GM18520 (cell line): ENCODE measurements at regions not wholly inside any gene's neighbourhood (a gene's known extent, or its start where the extent isn't known, plus 50 kb on each side); places are given as distances from the start of the nearest gene placed in this dataset.

ENCODE experiments used
- ATAC-seq: cut with Tn5 transposase; IDR thresholded peaks from one replicate; pipeline ENCODE4 v1.9.1; 2021; ENCODE audit not compliant: unreplicated experiment

DNA sequence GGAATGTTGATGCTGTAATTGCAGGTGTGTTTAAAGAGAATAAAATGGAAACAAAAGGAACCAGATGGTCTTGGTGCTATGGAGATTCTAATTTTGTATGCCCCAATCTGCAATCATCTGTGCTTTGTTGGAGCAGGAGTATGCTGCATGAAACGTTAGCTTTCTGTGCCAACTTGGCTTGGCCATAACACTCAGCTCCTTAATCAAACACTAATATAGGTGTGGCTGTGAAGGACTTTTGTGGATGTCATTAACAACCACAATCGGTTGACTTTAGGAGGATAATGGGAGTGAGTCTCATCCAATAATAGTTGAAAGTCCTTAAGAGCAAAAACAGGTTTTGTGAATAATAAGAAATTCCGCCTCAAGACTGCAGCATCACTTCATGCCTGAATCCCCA is 399.2 kb downstream of the NLGN4X start:
- no peak for ATAC-seq

- no peak for ATAC-seq
These were observed 399.6 kb downstream of the NLGN4X start for GRCh38 chrX:5829060-5829459.

- ATAC-seq: no peak
These were observed 404.8 kb downstream of the NLGN4X start for GRCh38 chrX:5823903-5824302.

DNA sequence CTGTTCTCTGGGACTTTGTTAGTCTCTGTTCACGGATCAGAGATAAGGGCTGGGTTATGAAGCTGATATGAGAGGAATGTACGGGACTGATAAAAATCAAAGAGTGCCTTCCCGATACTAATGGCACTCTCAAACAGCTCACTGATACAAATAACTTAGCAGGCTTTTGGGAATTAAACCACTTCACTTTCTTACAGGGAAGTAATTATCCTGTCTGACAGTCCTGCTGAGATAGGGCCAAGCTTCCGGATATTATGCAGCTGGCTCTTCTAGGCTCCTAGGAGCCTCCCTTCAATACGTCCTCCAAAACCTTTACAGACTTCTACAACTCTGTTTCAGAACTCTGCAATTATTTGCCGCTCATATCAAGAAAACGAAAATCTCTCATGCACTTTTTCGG is 418.0 kb downstream of the NLGN4X start:
- ATAC-seq: no peak

- no peak for ATAC-seq
These were observed 421.5 kb downstream of the NLGN4X start for GRCh38 chrX:5807181-5807580.

DNA sequence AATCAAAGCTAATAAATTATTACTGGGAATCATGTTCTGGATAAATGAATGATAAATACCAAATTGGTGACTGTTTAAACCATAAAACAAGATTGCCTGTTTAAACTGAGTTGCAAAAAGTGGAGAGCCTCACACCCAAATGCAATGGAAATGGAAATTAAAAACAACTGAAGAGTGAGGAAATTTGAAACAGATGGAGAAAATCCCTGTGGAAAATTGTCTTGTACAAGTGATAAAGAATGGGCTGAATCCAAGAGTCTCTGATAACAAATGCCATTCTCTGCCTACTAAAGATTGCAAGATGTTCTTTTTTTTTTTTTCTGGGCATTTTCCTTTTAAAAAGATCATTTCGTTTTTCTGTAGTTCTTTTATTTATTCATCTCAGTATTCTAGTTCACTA is 426.3 kb downstream of the NLGN4X start:
- ATAC-seq: no peak

DNA sequence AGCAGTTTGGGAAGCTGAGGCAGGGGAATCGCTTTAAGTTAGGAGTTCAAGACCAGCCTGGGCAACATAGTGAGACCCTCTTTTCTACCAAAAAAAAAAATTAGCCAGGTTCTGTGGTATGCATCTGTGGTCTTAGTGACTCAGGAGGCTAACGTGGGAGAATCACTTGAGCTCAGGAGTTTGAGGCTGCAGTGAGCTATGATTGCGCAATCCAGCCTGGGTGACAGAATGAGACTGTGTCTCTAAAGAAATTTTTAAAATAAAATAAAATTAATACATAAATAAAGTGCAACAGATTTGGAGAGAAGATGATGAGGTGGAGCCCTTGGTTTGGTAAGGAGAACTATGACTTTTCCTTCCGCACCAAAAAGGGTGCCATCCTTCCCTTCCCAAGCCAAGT is 436.9 kb downstream of the NLGN4X start:
- ATAC-seq: no peak

DNA sequence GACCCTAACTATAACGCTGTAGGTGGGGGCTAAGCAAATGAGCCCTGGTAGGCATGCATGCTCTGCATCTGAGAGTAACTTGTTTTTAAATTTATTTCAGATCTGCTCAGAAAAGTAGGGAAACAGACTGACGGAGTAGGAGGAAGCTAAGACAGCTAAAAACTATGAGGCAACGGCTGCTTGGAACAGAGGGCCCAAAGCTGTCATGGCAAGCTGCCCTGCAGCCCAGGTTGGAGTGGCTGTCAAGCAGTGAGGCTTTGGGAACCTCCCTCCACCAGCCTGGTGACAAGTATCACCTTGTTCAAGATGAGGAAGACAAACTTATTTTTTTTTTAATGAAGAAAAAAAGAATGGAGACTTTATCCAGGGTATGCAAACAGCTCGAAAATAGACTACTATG is 439.8 kb downstream of the NLGN4X start:
- ATAC-seq: no peak

- ATAC-seq: no peak
These were observed 447.8 kb downstream of the NLGN4X start for GRCh38 chrX:5780821-5781220.

GRCh38 chrX:5775846-5776430 is 452.7 kb downstream of the NLGN4X start:
- ATAC-seq: no peak

- ATAC-seq: no peak
These were observed 454.2 kb downstream of the NLGN4X start for GRCh38 chrX:5774446-5774845.

DNA sequence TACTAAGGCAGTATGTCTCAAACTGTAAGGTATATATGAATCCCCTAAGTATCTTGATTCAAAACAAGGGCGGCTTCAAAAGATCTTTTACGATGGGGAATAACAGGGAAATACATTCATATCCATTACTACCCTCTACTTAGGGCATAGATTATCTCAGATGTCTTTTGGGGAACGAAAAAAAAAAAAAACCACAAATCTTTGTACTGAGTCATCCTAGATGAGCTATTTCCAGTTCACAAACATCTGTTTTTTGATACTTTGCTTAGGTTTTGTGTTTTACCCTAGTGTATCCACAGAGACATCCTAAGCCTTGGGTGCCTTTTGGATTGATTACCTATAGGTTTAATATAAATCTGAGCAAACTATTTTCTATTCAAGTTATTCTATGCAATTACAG is 457.2 kb downstream of the NLGN4X start:
- no peak for ATAC-seq

DNA sequence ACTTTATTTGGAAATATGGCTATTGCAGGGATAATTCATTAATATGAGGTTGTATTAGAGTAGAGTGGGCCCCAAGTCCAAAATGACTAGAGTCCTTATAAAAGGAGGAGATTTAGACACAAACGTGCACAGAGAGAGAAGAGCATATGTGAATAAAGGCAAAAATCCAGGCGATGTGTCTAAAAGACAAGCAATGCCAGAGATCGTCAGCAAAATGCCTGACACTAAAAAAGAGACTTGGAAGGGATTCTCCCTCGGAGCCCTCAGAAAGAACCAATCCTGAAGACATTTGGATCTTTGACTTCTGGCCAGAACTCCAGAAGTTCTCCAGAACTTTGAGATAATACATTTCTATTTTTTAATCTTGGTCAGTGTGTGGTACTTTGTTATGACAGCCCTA is 472.1 kb downstream of the NLGN4X start:
- no peak for ATAC-seq

- ATAC-seq: no peak
These were observed 475.4 kb downstream of the NLGN4X start for GRCh38 chrX:5753291-5753690.

- ATAC-seq: no peak
These were observed 475.8 kb downstream of the NLGN4X start for GRCh38 chrX:5752831-5753230.

DNA sequence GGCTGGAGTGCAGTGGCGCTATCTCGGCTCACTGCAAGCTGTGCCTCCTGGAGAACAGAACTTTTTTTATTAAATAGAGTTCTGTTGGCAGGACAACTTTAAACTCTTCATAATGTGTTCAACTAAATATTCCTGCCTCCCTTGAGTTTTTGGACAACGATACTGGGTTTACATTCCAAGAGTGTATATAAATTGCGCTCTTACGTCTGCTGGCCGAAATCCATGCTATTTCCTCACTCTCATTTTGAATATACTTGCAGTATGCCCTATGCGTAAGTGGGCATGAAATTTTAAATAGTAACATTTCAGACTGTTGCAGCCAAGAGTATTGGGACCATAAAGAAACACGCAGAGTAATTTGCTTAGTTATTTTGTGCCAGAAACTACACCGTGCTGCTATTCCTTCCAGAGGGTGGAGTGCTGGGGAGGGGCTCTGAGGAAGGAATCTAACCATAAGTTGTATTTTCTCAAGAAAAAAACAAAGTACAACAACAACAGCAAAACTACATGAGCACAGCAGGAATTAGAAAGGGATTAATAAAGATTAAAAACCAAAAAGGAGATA is 480.0 kb downstream of the NLGN4X start:
- no peak for ATAC-seq

DNA sequence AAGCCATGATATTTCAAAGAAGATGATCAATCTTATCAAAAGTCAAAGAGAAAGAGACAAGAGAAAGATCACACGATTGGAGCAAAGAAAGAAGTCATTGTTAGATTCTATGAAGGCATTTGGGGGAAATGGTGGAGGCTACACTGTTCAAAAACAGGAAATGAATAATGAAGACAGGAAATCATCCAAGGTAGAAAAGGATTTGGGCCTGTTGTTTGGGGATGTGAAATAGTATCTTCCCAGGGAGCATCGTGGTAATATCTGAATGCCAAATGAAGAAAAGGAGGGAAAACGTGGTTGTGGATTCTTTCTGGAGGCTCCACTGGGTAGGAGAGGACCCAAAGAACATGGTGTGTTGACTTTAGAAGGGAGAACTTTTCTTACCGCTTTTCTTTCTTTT is 482.4 kb downstream of the NLGN4X start:
- no peak for ATAC-seq

GRCh38 chrX:5733501-5733900 is 495.2 kb downstream of the NLGN4X start:
- no peak for ATAC-seq

GRCh38 chrX:5730556-5730955 is 498.1 kb downstream of the NLGN4X start:
- no peak for ATAC-seq

GRCh38 chrX:5726224-5726623 is 502.4 kb downstream of the NLGN4X start:
- ATAC-seq: no peak

DNA sequence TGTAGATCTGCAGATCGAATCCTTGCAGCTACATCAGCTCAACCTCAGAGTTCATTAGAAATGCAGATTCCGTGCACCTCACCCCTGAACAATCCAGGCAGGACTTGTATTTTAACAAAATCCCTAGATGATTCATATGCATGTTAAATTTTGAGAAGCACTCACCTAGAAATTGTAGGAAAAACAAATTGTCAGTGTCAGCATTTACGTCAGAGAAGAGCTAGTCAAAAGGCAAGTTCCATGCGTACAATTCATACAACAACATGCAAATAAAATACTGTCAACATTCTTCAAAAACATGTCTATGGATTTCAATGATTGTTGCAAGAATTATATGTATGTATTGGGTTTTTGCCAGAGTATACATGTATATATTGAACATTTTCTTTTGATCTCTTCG is 504.5 kb downstream of the NLGN4X start:
- no peak for ATAC-seq

DNA sequence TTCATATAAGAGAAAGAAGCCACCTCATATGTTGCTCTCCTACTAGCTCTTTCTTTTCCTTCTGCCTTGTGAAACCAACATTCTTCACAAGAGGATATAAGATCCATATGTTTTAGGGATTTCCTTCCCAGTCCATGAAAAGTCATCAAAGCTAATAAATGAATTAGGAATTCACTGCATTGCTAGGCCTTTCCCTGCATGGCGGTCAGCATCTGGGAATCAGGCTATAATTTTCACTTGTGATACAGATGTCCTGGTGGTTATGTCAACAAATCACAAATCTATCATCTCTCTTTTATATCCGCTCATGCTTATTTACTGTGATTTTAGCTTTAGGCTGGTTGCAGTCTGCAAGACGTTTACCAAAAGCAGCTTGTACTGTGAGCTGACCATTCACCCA is 510.0 kb downstream of the NLGN4X start:
- no peak for ATAC-seq

DNA sequence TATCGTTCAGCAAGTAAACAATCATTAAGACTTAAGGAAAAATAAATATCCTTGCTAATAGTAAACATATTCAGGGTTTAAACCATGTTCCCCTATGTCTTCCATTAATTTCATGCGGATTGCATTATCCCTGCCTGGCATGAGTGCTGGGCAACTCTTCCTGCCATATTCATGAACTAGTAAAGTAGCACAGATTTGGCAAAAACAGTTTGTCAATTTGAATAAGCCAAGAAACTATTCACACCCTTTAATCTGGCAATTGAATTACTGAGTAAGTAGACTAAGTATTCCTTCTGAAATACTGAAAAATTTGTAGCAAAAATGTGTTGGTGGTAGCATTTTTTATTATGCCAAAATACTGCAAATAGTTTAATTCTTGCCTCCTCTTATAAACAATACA is 512.0 kb downstream of the NLGN4X start:
- ATAC-seq: no peak
